HG02763 (cell line): ENCODE measurements at regions not wholly inside any gene's neighbourhood (a gene's known extent, or its start where the extent isn't known, plus 50 kb on each side); places are given as distances from the start of the nearest gene placed in this dataset.
"Not testable (repeated sequence)": the region's sequence is repeated elsewhere in the genome, so short reads cannot be mapped to it uniquely, and the experiment has no call there.

ENCODE experiments used
- ATAC-seq: cut with Tn5 transposase; IDR thresholded peaks from one replicate; pipeline ENCODE4 v1.9.1; 2021; ENCODE audit warnings: mild to moderate bottlenecking, moderate library complexity; ENCODE audit not compliant: unreplicated experiment

DNA sequence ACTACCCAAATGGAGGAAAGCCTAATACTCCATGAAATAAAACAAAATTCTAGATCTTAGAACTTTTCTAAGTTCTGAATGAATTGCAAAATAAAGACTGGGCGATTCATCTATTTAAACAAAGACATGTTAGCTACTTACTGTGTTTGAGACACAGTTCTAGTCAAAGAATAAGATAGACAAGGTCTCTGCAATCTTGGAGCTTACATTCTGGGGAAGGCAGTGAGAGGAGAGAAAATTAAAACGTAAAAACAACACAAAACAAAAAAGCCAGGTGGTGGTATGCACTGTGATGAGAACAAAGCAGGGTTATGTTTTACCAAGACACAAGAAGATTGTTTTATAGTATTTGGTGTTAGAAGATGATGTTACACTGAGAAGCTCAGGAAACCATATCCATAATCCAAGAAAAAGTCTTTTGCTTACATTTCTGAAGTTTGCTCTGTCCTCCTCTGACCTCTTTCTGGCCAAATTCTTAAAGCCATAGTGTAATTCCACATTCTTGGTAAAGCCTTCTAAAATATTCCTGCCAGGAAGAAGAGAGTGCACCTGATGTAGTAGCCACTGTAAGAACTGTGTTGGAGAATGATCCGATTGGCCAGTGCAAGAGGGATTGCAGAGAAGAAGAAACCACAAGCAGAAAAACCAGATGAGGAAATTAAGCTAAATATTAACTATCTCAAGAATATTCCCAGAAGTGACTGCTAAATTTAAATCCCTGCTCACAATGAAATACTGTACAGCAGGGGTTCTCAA, 218.4 kb downstream of the PCSK1 start:
- ATAC-seq, result no peak

DNA sequence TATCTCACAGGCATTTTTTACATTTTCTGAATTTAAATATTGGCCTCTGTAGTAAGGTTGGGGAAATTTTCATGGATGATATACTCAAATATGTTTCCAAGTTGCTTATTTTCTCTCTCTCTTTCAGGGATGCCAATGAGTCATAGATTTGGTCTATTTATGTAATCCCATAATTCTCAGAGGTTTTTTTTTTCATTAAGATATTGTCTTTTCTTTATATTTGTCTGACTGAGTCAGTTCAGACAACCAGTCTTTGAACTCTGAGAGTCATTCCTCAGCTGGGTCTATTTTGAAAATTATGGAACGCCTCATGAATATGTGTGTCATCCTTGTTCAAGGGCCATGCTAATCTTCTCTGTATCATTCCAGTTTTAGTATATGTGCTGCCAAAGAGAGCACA, 223.2 kb downstream of the PCSK1 start:
- ATAC-seq, result no peak

DNA sequence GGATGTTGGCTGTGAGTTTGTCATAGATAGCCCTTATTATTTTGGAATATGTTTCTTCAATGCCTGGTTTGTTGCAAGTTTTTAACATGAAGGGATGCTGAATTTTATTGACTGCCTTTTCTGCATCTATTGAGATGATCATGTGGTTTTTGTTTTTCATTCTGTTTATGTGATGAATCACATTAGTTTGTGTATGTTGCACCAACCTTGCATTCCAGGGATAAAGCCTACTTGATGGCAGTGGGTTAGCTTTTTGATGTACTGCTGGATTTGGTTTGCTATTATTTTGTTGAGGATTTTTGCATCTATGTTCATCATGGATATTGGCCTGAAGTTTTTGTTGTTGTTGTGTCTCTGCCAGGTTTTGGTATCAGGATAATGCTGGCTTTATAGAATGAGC, 225.6 kb downstream of the PCSK1 start:
- no peak for ATAC-seq

DNA sequence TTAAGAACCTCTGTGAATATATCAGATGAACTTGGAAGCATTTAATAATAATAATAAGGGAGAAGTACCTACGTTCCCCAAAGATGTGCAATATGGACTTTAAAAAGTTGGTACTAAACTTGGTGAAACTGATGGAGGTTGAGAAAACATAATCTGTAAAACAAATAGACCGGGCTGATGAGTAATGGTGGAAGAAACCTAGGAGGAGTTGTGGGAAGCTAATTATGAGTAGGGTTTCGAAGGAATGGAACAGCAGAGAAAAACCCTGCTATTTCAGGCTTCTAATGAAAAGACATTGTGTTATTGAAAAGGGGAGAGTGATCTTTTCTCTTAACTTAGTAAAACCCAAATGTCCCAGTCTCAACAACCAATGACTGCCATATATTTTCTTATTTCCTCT, 229.3 kb downstream of the PCSK1 start:
- ATAC-seq, result no peak

DNA sequence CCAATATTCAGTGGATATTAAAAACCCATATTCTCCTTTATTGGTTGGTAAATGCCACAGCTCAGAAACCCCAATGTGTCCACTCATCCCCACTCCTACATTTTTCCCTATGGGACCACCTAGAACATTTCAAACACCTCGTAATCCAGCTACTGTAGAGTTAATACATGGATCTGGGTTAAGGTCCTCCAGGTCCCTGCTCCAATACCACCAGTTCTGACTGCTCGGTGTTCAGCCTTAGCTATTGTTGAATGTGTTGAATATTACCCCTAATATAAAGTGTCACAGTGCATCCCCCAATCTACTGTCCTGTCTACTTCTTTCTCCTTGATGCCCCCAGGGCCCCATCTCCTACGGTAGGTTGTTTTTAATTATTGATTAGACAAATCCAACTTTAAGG, 231.5 kb downstream of the PCSK1 start:
- ATAC-seq, result no peak

DNA sequence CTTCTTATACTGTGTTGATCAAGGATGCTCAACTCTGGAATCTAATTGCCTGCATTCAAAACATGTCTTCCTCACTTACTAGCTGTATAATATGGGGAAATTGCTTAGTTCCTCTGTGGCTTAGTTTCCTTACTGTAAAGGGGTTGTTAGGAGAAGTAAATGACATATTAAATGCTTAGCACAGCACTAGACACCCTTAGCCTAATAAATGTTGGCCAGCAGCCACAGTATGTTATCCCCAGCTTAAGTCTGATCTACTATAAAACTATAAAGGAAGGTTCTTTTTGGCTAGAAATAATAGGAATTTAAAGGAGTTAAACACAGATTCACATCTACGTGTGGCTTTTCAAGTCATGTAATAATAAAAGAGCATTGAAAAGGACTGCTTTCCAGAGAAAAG, 232.4 kb downstream of the PCSK1 start:
- no peak for ATAC-seq

DNA sequence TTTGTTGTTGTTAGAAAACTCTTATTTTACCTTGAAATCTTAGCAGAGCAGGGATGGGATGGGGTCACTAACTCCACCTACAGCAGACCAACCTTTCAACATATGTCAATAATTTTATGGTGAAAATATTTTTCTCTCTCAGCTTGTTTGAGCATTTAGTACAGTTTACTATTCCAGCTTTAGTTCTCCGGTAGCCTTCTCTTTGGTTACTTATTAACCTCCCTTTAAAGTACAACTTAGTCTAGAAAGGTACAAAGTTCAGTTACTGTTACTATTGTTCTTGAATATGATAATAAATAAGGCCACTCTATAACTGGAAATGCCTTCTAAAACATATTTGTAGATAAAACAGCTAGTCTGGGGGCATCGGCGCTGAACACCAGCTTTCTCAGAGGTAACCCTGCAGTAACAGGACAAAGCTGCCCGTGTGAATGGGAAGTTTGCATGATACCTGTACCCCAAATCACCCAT, 233.3 kb downstream of the PCSK1 start:
- no peak for ATAC-seq

DNA sequence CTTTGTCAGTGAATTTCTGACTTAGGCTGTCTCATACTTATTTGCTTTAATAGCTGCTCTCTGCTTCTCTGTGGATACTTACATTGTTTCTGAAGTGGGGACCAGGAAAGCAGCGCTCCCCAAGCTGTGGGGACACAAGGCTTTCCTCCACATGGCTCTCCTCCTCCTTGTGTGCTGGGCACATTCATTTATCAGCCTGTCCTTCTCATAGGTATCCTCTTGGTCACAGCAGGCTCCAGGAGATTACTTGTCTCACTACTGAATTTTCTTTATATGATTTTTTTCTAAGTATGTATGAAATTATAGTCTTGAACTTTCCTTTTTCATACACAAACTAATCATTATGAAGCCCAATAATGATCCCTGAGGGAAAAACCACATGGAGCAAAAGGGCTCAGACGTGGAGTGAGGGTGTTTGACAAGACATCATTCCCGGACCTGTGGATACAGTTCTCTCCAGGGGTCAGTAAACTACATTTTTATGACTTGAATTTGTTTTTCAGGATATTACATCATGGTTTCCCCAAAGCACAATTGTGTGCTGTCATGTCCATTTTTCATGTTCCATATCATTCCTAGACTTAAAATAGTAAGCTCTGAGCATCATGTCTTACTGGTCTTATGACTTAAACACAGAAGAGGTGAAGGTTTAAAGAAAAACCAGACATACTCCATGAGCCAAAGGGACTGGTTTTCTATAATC, 234.5 kb downstream of the PCSK1 start:
- ATAC-seq, result no peak

DNA sequence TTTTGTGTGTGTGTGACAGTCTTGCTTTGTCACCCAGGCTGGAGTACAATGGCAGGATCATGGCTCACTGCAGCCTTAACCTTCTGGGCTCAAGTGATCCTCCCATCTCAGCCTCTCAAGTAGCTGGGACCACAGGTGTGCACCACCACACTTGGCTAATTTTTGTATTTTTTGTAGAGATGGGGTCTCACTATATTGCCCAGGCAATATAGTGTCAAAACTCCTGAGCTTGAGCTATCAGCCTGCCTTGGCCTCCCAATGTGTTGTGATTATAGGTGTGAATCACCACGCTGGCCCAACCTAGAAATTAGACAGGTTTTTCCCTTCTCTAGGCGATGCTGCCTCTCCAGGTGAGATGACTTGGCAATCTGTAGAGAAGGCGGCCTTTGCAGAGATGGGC, 235.3 kb downstream of the PCSK1 start:
- ATAC-seq, result not testable (repeated sequence)

DNA sequence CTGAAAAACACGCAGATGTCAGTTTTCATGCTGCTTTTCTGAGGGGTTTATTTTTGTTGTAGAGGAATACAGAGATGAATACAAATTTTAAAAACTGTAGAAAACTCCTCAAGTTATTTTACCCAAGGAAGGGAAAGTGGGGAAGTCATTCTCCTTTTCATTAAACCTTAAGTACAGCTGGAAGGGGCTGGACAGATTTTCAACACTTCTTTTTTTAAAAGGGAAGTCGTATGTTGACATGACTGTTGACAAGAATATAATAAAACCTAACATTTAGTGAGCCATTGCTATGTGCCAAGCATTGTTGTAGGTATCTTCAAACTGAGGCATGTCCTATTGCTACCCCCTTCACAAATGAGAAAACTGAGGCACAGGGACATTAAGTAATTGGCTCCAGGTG, 235.7 kb upstream of the ELL2 start:
- no peak for ATAC-seq

DNA sequence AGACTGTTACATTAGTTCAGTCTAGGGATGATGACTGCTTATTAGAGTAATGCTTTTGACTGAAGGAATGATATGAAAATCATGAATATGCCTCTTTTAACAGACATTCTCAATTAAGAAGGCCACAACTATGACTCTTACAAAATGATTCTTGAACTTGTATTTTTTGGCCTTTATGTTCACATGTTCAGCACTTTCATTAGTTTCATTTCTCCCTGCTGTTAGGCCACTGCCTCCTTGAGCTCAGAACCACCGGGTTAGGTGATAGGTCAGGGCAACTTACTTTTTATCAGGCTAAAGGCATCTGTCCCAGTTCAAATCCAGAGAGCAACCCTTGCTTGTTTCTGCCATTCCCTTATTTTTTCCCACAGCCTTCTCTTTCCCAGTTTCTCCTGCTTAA, 235.2 kb upstream of the ELL2 start:
- no peak for ATAC-seq

DNA sequence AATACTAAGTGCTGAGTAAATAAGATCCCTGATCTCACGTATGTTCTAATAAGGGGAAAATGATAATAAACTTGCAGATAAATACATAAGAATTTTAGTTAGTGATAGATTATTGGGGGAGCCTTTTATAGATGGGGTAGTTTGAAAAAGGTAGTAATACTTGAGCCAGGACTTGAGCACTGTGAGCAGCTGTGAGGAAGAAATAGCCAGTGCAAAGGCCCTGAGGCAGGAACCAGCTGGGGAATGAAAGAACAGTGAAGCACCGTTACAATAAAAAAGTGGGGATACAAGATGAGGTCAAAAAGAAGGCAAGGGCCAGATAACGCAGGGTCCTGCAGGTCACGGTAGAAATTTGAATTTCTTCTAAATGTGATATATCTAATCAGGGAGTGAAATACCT, 234.8 kb upstream of the ELL2 start:
- no peak for ATAC-seq

DNA sequence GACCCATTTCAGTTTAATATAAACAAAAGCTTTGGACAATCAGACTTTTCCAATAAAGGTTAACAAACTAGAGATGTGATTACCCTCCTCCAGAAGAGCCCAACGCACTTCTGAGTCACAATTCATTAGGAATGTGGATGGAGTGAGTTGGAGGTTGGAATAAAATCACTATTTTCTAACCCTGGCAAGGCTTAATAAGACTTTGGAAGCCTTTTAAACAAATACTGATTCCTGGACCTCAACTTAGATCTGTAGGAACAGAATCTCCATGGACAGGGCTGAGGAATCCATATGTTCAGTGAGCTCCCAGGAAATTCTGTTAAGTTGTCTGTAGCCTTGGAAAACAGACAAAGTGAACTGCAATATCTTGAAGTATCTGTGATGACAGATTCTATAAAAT, 233.5 kb upstream of the ELL2 start:
- no peak for ATAC-seq

DNA sequence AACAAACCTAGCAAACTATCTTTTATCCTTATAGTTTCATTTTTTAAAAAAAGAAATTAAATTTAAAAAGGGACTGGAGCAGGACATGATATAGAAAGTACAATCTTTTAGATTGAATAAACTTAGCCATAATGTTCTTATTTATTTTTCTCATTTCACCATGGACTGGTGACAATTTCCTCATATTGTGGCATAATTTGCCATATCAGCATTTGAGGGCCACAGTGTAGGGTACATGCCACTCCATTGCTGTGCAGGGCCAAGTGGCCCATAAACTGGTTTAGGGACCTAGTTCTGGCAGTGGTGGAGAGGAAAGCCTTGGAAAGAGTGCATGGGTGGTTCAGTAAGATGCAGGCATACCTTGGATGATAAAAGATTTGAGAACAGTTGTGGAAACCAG, 232.9 kb upstream of the ELL2 start:
- no peak for ATAC-seq

DNA sequence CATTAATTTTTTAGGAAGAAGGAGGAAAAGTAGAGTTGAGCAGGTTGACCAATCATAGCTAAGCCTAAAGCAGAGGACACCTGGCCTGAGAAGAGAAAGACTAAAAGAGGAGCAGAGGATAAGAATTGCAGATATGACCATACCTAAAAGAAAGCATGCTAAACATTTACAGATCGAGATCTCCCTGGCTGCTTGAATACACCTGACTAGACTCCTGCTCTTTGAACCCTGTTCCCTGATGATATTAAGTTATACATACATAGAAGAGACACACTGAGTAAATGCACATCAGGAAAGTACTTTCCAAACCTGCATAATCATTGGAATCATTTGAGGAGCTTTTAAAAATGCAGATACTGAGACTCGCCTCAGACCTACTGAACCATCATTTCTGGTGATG, 232.3 kb upstream of the ELL2 start:
- ATAC-seq, result no peak

DNA sequence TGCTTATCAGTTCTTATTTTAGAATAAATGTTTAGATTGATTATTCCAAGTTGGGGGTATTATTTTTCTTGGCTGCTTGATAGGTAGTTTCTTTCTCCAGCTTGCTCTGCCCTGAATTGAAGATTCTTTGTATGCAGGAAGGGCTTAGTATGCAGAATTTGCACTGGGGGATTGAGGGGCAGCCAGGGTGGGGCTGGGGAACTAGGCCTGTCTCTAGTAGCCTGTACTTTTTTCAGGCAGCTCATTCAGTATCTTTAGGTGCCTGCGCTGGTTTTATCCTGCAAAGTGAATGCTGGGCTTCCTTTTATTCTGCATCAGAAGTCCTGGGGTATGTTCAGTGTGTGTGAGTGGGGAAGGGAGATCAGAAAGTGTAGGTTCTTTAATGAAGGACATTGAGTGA, 228.3 kb upstream of the ELL2 start:
- ATAC-seq, result no peak

DNA sequence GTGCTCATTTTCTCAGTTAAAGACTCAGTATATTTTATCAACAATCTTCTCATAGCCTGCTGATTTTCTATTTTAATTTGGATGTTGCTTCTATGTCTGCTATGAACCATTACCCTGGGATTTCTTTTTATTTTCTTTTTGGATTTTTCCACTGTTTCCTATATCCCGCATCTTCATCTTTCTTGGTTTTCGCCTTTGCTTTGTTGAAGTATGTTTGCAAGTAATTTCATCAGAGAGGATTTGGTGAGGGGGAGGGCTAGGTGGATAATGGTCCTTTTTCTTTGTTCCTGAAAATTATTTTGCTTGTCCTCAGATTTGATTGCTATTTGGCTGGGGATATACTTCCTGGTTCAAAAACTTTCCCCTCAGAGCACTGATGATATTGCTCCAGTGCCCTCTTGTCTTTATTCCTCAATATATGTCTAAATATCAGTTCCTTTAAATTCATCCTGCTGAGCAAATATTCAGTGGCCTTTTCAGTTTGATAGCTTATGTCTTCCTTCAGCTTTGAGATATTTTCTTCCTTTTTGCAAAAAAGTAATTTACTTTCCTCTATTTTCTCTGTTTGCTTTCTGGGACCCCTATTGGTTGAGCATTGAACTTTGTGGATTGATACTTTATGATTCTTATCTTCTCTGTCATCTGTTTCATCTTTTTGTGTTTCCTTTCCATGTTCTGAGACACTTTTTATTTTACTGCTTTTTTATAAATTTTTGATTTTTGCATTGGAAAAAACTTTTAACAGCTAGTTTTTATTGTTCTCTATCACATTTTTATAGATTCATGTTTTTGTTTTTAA, 227.6 kb upstream of the ELL2 start:
- ATAC-seq, result no peak

DNA sequence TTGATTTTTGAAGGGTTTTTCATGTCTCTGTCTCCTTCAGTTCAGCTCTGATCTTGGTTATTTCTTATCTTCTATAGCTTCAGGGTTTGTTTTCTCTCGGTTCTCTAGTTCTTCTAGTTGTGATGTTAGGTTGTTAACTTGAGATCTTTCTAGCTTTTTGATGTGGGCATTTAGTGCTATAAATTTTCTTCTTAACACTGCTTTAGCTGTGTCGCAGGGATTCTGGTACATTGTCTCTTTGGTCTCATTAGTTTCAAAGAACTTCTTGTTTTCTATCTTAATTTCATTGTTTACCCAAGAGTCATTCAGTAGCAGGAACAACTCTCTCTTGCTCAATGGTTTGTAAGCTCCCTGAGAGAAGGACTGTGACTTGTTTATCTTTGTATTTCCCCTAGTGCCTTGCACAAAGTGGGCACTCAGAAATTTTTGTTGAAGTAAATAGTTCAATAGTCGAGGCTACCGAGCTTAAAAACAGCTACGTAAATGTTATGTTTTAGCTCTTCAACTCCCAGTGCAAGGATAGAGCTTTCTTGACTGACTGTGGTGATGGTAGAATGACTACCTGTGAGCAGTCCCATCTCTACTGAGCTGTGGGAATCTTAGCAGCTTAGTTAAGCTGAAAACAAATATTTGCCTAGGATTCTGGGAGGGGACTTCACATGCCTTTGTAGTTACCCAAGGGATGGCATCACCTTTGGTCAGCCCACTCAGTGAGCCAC, 225.8 kb upstream of the ELL2 start:
- ATAC-seq, result no peak

DNA sequence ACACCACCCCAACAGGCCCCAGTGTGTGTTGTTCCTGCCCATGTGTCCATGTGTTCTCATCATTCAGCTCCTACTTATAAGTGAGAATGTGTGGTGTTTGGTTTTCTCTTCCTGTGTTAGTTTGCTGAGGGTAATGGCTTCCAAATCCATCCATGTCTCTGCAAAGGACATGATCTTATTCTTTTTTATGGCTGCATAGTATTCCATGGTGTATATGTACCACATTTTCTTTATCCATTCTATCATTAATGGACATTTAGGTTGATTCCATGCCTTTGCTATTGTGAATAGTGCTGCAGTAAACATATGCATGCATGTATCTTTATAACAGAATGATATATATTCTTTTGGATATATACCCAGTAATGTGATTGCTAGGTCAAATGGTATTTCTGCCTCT, 222.9 kb upstream of the ELL2 start:
- not testable (repeated sequence) for ATAC-seq

DNA sequence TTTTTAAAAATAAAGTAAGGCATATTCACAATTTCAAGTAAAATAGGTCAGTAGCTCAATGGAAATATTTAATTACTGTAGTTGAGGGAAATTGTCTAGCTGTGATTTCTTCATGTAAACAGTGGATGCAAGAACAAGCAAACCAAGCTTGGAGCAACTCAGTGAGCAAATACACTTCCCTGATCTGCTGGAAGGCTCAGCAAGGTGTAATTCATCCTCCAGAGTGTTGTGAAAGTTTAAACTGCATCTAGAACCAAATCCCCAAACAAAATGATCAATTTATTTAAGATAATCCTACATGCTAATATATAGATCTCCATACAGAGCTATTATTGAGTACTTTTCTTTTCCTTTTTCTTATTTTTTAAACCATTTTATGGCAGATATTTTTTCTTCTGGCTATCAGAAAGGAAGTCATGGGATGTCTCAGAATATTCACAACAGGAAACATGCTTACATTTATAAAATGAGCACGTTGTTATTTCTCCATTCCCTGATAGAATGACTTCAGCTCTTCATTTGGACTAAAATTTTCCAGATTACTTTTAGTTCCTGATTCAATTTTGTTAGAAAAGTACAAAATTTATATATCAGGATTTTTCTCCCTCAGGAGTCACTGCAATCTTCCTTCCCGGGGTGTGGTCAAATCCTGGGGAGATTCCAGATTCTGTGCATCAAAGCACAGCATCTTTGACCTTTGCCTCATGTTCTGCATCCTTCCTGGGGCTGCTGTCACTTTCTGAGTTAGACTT, 219.2 kb upstream of the ELL2 start:
- no peak for ATAC-seq
